ENCODE measurements at regions not wholly inside any gene's neighbourhood (a gene's known extent, or its start where the extent isn't known, plus 50 kb on each side); places are given as distances from the start of the nearest gene placed in this dataset.

DNA sequence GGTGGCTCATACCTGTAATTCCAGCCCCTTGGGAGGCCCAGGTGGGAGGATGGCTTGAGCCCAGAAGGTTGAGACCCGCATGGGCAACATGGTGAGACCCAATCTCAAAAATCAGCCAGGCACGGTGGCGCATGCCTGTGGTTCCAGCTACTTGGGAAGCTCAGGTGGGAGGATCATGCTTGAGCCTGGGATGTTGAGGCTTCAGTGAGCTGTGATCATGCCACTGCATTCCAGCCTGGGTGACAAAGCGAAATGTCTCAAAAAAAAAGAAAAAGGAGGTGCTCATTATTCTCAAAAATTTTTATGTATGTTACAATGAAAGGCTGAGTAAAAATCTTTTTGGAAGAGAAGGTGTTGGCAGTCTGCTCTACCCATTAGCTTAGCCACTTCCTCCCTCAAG lies 106.8 kb downstream of the TSN start:
- DNase-seq = no peak

DNA sequence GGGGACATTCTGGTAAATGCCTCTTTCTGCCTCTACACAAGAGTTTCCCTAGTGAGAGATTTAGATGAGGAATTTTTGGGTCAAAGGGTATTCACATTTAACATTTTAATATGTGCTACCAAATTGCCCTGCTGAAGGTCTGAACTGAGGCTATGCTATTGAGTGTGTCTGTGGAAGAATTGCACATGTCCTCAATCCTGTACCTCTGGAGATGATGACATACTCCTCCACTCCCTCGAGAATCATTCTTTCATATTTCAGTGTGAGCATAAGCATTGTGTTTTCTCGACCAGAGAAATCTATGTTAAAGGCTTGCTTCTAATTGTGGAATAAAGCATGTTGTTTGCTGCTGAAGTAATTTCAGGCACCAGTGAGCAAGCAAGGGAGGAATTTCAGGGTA lies 110.5 kb downstream of the TSN start:
- no peak for DNase-seq

DNA sequence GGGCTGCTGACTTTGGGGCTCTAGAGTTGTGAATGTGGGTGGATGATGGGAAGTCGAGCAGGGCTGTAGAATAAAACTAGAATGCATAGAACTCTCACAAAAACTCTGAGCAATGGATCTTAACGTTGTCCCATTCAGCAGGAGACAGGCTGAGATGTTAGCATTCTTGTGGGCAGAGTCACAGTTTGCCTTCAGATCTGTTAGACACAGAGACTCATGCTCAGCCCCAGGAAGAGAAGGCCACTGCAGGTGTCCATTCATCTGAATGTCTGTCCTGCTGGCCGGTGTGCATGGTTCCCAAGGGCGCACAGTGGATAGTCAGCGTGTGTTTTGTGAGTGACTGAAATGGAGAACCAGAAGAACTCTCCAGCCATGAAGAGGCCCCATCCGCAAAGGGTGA lies 111.3 kb downstream of the TSN start:
- DNase-seq = no peak

DNA sequence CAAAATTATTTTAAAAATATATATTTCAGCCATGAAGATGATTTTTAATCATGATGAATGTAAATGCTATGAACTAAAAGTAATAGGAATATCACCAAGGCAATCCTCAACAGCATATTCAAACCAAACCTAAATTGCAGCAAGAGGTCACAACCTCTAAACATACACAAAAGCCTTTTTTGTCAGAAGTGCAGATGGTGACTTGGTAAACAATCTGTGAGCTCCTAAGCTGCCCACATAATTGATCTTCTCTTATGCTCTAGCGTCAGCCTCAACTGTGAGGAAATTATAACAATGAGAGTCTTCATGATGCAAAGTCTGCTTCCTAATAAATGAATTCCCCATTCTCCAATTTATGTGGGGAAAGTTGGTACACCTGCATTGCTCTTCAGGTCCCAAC lies 113.2 kb downstream of the TSN start:
- no peak for DNase-seq

DNA sequence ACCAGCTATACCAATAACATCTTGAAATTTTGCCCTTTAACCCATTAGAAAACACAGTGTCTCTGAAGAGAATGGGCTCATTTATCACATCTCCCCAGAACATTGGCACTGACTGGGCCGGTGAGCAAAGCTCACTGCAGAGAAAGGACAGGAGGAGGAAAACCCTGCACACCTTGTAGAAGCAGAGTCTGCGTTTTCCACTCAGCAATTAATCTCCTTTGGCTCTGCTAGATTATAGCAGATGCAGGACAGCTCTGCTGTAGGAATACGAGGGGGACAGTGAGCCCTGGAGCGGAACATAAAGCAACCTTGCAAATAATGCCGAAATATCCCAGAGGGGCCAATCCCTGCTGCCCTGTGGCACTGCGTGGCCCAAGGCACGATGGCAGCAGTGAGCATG lies 113.9 kb downstream of the TSN start:
- DNase-seq = no peak

DNA sequence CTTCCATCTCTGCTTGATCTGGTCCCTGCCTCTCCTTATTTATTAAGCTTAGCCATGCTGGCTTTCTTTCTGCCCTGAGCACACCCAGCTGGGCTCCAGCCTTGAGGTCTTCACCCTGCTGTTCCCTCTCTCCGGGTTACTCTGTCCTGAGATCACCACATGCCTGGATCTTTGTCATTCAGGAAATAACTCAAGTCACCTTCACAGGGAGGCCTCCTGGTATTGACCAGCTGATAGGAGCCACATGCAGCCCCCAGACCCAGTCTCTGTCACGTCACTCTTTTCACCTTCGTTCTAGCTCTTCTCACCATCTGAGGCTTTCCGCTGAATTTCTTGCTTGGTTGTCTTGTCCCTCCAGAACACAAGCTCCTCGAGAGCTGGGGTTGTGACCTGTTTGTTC lies 114.4 kb downstream of the TSN start:
- no peak for DNase-seq

DNA sequence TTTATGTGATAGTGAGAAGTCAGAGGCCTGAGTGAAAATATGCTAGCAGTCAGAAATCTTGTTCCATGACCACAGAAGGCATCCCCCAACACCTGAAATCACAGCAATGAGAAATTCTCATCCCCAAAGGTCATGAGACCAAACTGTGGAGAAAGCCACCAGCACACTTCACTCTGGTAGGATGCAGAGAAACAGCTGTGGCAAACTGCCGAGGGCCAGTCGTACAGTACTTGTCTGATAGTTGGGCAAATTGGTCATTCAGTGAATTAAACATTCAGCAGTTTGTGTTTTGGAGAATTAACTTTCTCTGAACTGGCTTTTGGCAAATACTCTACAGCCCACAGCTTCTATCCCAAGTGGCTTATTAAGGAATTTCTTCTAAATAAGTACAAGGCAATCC lies 117.2 kb downstream of the TSN start:
- DNase-seq = no peak

DNA sequence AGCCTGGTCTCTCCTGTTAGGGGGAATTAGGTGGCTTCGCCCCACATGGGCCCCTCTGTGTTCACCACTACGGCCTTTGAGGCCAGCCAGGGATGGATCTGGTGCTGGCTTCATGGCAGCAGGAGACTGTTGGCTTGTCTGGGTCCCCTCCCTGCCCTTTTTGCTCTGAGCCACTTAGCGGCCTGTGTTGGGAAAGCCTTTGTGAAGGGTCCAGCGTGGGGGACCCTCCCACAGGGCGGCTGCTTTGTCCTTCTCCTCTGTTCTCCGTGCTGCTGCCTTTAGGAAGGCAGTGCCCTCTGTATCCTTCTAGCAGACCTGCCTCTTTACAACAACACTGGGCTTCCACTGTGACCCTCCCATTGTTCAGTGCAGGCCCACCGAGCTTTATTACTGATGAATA lies 118.4 kb downstream of the TSN start:
- DNase-seq = no peak

DNA sequence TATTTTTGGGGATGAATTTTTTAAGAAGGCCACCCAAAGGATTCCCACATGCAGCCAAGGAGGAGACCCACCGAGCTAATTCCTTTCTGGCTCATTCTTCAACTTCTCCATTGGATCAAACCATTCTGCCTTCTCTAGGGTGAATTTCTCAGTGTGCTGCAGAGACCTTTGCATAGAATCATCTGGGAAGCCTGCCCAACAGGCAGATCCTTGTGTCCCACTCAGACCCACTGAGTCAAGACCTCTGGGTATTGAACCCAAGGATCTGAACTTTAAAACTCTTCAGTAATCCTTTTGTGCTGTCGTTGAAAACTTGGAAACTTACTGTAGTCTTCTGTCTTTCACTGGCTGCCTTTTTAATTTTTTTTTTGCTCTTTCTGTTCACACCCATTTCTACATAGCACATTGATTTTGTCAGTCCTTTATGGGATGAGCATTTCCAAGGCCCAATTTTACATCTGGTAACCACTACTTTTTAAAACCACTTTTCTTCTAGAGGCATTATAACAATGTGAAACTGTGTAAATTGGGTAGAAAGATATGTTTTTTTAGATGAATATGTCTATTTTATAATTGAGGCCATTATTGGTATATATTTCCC lies 120.2 kb downstream of the TSN start:
- no peak for DNase-seq

DNA sequence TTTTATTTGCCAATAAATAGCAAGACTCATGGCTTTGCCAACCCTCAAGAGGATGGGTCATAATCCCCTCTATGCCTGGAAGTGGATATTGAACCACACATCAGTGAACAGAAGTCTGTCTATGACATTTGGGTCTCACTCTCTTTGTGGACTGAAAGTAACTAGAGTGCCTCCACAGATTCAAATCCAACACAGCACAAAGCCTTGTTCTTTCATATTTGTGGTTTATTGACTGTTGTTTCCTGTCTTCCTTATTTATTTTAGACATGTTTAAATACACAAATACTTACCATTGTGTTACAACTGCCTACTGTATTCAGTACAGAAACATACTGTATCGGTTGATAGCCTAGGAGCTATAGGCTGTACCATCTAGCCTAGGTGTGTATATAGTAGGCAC lies 121.9 kb downstream of the TSN start:
- DNase-seq = no peak

DNA sequence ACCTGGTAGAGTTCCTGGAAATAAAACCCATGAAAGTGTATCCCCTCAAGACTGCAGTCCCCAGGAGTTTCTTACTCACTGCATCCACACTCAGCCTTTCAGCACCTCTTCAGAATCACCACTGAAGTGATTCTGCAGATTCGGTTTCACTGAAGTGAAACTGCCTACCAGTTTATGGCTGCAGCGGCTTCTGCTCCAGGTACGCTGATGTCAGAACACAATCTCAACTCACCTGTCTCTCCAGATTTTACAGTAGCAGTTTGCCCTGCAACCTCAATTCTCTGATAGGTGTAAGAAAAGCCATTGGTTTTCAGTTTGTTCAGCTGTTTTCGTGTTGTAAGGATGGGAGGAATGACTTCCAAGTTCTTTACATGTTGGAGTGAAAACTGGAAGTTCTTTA lies 124.8 kb downstream of the TSN start:
- DNase-seq = no peak

DNA sequence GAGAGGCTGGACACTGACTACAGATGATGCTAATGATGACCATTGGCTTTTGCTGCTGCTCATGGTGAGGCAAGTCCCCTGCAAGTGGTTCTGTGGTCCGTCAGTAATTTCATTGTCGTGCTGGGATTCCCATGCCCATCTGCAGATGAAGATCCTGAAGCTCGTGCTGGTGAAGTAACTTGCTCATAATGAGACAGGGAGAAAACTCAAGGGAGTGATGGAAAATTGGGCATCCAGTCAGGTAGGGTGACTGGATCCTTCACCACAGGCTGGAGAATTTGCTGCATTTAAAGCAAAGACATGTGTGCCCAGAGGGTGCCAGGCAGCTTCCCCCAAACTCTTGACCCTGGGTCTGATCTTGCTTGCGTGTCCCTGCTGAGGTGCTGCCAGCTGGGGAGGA lies 125.6 kb downstream of the TSN start:
- DNase-seq = no peak

DNA sequence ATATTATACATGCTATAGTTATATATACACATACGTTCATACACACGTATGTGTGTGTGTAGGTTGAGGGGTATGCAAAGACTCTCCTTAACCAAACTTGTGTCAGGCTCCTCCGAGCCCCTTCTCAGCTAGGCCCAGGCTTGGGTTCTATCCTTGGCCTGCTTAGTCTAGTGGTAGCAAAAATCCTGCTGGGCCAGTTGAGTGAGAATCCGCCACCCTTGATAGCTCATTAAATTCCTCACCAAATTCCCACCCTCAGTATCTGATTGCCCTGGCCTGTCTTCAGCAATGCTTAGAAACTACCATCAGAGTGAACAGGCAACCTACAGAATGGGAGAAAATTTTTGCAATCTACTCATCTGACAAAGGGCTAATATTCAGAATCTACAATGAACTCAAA lies 126.5 kb downstream of the TSN start:
- DNase-seq = no peak

DNA sequence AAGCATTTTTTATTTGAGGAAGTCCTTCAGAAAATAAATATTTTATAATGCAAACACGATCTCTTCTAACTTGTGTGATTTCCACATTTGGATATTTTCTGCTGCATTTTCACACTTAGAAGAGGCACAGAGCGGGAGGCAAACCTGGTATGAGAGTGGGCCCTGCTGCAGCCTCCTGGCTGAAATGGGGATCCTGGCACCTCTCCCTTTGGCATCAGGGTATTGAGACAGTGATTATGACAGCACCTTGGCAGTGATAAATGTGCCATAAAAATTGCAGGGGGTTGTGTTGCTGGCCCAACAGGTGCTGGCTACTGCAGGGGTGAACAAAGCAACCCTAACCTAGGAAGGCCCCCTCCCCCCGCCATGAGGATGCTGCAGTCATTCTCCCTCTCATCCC lies 128.6 kb downstream of the TSN start:
- no peak for DNase-seq

DNA sequence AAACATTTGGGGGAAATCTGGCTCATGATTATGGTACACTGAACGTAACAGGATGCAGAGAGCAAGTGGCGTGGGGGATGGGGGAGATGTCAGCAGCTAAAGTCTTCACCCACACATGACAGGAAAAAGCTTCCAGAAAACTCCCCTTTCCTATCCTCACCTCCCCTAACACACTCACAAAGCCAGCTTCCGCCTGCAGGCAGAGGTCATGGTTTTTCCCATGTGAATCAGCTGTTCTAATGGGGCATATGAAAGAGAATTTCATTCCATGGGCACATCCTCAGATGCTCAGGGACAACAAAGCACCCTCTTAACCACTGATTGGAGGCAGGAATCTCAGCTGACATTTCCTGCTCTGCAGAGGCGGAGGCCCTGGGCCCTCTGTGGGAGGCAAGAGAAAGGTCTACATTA lies 129.1 kb downstream of the TSN start:
- DNase-seq = no peak

DNA sequence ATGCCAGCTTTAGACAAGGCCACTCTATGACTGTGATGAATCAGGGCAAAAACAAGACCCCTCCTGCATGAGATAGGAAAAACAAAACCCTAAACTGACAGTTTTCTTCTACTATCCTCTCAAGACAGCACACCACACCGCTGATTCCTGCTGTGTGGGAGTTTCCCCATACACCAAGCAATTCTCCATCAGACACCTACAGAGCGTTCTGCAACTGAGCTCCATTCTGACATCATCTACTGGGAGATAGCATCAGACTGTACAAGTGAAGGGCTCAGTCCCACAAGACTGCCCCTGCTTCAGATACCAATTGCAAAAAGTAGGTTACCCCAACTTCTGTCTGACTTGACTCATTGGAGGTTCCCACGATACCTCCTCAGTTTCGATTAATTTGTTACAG lies 130.6 kb downstream of the TSN start:
- no peak for DNase-seq

DNA sequence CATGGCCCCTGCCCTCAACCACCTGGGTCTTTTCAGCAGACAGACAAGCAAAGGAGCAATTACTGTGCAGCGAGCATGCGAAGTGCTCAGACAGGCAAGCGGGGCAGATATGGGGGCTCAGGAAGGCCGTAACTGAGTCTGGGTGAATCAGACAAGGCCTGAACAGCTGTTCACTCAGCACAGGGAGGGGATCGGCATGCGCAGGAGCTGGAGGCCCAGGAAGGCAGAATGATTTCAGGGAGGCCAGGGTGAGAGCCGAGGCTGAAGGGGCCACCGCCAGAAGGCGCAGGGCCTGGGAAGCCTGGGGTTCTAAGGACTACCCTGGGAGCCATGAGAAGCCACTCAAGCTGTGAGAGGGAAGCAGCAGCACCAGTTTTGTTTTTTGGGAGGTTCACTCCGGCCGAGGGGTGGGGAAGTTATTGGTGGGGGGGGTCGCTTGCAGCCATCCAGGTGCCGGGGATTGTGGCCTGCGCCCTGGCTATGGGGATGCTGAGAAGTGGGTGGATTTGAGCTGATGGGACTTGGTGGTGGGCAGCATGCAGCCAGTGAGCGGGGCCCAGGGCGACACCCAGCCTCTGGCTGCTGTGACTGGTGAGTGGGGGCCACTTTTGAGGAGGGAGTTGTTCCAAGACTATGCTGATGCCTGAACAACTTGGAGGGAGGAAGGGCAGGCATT lies 132.2 kb downstream of the TSN start:
- no peak for DNase-seq

DNA sequence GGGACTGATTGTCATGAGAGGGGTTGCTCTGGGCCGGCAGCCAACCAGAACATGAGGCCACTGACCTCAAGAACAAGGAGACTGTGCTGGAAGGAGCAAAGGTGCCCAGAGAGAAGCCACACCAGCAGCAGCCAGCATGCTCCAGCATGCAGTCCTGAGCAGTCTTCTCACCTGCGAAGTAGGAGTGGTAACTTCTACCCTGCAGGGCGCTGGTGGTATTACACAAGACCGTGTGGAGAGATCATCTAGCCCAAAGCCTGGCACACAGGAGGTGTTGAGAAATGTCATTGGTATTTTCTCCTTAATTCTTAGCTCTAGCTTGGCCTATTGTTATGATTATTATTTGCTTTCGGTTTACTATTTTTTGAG lies 132.7 kb downstream of the TSN start:
- no peak for DNase-seq

DNA sequence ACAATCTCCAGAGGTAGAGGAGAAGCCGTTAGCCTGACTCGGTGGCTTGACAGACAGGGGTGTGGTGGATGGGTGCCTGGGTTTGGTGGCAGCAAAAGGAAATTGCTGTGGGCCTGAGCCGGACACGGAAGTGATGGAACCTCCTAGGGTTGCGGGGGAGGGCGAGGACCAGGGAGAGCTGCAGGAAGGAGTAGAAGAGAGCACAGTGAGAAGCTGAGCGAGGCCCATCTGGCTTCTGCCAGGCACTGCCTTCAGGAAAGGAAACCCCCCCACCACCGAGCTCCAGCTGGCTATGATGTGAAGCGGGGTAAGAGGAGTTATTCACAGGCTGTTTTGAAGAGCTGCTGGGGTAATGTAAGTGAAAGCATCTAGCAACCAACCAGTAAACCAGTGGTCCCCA lies 134.6 kb downstream of the TSN start:
- no peak for DNase-seq

DNA sequence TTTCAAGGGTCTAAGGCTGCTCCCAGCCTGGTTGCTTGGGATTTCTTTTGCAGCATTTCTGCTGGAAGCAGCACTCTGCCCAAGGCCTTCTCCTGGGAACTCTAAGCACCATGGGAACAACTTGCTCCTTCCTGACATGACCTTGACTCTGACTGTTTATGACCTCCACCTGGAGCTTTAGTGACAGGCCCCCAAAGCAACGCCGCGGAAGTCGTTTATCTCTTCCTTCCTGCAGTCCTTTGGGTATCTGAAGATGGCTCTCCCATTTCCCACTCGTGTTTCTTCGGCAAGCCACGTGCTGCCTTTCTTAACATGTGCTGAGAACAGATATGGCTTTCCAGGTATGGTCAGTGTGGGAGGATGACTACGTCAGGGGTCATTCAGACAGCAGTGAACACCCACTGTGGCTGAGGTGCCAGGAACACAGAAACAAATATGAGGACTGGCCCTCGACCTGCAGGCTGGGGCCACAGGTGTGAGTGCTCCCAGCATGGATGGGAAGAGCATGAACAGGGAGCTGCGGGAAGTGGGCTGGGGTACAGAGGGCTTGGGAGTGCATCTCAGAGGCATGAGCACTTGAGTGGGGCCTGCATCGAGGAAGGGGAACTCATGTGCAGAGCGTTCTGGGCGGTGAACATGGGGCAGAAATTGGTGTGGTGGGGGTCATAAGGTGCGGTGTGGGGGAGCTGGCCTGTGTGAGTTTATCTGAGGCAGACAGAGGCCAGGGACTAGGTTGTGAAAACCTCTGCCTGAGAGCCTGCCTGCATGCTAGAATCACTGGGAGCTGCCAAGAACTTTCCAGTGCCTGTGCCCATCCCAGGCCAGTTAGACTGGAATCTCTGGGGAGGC lies 140.5 kb downstream of the TSN start:
- no peak for DNase-seq

DNA sequence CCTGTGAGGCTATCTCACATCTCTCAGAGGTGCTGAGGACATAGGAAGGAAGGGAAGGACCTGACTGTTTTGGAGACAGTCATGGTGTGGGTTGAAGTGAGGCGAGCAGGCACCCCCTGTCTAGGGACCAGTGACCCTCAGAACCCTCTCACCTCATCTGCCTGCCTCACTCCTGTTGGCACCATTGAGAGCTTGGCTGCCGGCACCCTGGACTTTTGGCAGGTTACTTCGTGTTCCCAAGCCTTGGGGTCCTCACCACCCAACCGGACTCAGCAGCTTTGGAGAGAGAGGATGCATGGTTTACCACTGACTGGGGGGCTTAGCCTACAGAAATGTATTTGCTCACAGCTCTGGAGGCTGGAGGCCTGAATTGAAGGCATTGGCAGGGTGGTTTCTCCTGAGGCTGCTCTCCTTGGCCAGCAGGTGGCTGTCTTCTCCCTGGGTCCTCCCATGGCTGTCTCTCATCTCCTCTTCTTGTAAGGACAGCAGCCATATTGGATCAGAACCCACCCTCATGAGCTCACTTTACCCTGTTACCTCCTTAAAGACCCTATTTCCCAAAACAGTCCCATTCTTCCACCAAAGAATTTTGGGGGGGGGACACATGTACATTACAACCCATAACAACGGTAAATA lies 142.0 kb downstream of the TSN start:
- no peak for DNase-seq

DNA sequence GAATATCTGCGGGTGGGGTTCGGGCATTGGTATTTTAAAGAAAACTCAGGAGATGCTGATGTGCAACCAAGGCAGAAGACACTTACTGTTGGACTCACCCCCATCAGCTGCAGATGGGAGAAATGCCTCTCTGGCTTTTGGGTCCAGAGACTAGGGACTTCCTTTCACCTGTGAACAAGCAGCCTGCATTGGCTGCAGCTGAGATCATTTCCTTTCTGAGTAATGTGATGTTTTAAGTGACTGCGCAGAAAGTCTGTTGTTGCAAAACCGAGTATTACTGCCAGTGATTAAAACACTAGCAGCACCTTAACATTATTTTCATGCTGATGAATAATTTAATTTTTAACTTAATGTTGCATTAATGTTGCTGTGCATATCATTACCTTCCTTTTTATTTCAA lies 143.0 kb downstream of the TSN start:
- DNase-seq = no peak

DNA sequence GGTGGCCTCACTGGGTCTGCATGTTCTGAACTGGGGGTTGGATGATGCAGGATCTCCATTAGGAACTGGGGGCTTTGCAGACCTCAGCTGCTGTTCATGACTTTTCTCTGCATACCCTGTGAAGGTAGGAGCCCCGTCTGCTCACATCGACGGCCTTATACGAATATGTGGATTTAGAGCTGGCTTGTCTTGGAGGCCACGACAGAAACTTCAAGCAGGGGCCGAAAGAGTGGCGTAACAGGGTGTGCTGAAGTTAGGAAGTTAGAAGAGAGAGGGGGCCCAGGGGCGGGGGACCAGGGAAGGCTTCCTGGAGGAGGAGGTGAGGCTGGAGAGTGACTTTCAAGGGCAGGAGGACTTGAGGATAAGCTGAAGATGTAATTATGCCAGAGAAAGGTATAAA lies 144.9 kb downstream of the TSN start:
- DNase-seq = no peak

DNA sequence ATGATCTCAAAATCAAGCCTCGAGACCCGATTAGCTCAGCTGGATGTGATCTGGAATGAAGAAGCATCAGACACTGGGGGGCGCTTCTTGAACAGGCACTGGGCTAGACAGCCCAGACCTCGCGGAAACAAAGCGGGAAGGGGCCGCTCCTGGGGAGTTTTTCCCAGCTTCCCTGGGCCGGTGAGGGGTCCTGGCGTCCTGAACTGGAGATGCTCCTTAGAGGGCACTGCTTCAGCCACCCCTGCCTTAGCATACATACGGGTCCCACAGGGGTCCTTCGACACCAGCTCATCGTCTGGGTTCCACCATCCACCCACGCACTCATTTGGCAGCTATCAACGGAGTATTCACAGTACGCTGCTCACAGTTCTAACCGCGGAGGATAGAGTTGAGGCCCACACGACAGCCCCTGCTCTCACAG lies 146.7 kb downstream of the TSN start:
- no peak for DNase-seq

All from CD4-positive, alpha-beta T cell treated with Interleukin-12 subunit alpha and Interleukin-12 subunit beta, for 1 hour (primary cell).